ENCODE measurements at regions not wholly inside any gene's neighbourhood (a gene's known extent, or its start where the extent isn't known, plus 50 kb on each side); places are given as distances from the start of the nearest gene placed in this dataset.

GRCh38 chr2:61722800-61723199 is 131.1 kb downstream of the FAM161A start:
- TF ChIP-seq CTCF (conservative IDR thresholded peaks at IDR 0.05) (no peak), ZFX (IDR thresholded peaks at IDR 0.05) (no peak)
- no peak overlapping the region for H3K27ac ChIP-seq

GRCh38 chr2:61722318-61722717 is 131.5 kb downstream of the FAM161A start:
- TF ChIP-seq ZFX (IDR thresholded peaks at IDR 0.05) (no peak), CTCF (conservative IDR thresholded peaks at IDR 0.05) (no peak)
- no peak overlapping the region for H3K27ac ChIP-seq

- no peak for TF ChIP-seq CTCF (conservative IDR thresholded peaks at IDR 0.05)
- no peak for TF ChIP-seq ZFX (IDR thresholded peaks at IDR 0.05)
- H3K27ac ChIP-seq = no peak overlapping the region
These were observed 132.5 kb downstream of the FAM161A start for GRCh38 chr2:61721382-61721781.

GRCh38 chr2:61720911-61721310 is 132.9 kb downstream of the FAM161A start:
- TF ChIP-seq CTCF (conservative IDR thresholded peaks at IDR 0.05) = no peak
- TF ChIP-seq ZFX (IDR thresholded peaks at IDR 0.05) = no peak
- H3K27ac ChIP-seq = no peak overlapping the region

GRCh38 chr2:61718965-61719364 is 134.9 kb downstream of the FAM161A start:
- TF ChIP-seq CTCF (conservative IDR thresholded peaks at IDR 0.05) (no peak), ZFX (IDR thresholded peaks at IDR 0.05) (no peak)
- H3K27ac ChIP-seq = no peak overlapping the region

- no peak for TF ChIP-seq ZFX (IDR thresholded peaks at IDR 0.05)
- no peak for TF ChIP-seq CTCF (conservative IDR thresholded peaks at IDR 0.05)
- no peak overlapping the region for H3K27ac ChIP-seq
These were observed 138.4 kb downstream of the FAM161A start for GRCh38 chr2:61715506-61715905.

GRCh38 chr2:61714210-61714609 is 139.7 kb downstream of the FAM161A start:
- no peak for TF ChIP-seq ZFX (IDR thresholded peaks at IDR 0.05)
- TF ChIP-seq CTCF (conservative IDR thresholded peaks at IDR 0.05) = no peak
- H3K27ac ChIP-seq = no peak overlapping the region

Measured in C4-2B (cell line).